Kidney (tissue), 13 donors: ENCODE measurements at regions not wholly inside any gene's neighbourhood (a gene's known extent, or its start where the extent isn't known, plus 50 kb on each side); places are given as distances from the start of the nearest gene placed in this dataset.
A peak's percentile ranks its signal among the peaks of the same experiment; 100 is the strongest.

Experiments
- DNase-seq, 5 donors: peaks; one replicate each; pipeline ENCODE4 v3.0.0-alpha.2; 2013 to 2020
- FAIRE-seq: peaks from 2 replicates; lab custom pipeline; 2012; peaks lifted over from hg19 to GRCh38; lab: Jason Lieb, UNC
- H3K27ac ChIP-seq, 2 donors: one replicate each; pipeline ENCODE4 v1.7.0; 2013; ENCODE audit warnings: low read depth in 2 of 2, low read length in 2 of 2, inconsistent platforms in 1 of 2
- H3K27me3 ChIP-seq: one replicate; pipeline ENCODE4 v1.7.1; 2013; ENCODE audit warnings: low read length, inconsistent platforms; ENCODE audit not compliant: control insufficient read depth, insufficient read depth
- H3K36me3 ChIP-seq, 3 donors: one replicate each; pipeline versions ENCODE4 v1.7.0 to v1.7.1; 2013; ENCODE audit warnings: low read length in 3 of 3, control low read depth in 1 of 3, inconsistent platforms in 1 of 3; ENCODE audit not compliant: insufficient read depth in 3 of 3, control insufficient read depth in 2 of 3
- H3K4me1 ChIP-seq, 3 donors: one replicate each; pipeline versions ENCODE4 v1.7.0 to v1.7.1; 2013; ENCODE audit warnings: low read length in 3 of 3, inconsistent platforms in 1 of 3, low read depth in 1 of 3; ENCODE audit not compliant: control insufficient read depth in 2 of 3, insufficient read depth in 2 of 3
- H3K4me3 ChIP-seq, 3 donors: one replicate each; pipeline versions ENCODE4 v1.7.0 to v1.8.1; 2013; ENCODE audit warnings: low read length in 3 of 3, control low read depth in 1 of 3, inconsistent platforms in 1 of 3
- H3K9ac ChIP-seq, 3 donors: one replicate each; pipeline versions ENCODE4 v1.7.0 to v1.7.1; 2013; ENCODE audit warnings: low read length in 3 of 3, control low read depth in 1 of 3, inconsistent platforms in 1 of 3
- H3K9me3 ChIP-seq, 3 donors: one replicate each; pipeline versions ENCODE4 v1.7.0 to v1.7.1; 2013; ENCODE audit warnings: low read length in 3 of 3, control low read depth in 1 of 3, inconsistent platforms in 1 of 3; ENCODE audit not compliant: control insufficient read depth in 2 of 3, insufficient read depth in 1 of 3
- intact Hi-C: fragments of 100-400 bp; cut with DNase I; formaldehyde crosslinking; loops from one replicate; pipeline ENCODE4 v1.11.1; 2022
- TF ChIP-seq, protein P1 (sequence below): IDR thresholded peaks from 3 replicates; pipeline ENCODE4 v1.5.1; 2012; ENCODE audit warnings: mild to moderate bottlenecking, moderate library complexity, borderline replicate concordance; ENCODE audit not compliant: insufficient read depth; ENCODE audit errors: extremely low read depth
- donor health status: control.
- donor health status: control.
- donor health status: control.
- donor health status: control.
- donor health status: control.
- donor health status: DM: yes; HTN: yes; CAD: no.
- donor health status: Normal renal cell carcinoma (clear cell type).

DNA sequence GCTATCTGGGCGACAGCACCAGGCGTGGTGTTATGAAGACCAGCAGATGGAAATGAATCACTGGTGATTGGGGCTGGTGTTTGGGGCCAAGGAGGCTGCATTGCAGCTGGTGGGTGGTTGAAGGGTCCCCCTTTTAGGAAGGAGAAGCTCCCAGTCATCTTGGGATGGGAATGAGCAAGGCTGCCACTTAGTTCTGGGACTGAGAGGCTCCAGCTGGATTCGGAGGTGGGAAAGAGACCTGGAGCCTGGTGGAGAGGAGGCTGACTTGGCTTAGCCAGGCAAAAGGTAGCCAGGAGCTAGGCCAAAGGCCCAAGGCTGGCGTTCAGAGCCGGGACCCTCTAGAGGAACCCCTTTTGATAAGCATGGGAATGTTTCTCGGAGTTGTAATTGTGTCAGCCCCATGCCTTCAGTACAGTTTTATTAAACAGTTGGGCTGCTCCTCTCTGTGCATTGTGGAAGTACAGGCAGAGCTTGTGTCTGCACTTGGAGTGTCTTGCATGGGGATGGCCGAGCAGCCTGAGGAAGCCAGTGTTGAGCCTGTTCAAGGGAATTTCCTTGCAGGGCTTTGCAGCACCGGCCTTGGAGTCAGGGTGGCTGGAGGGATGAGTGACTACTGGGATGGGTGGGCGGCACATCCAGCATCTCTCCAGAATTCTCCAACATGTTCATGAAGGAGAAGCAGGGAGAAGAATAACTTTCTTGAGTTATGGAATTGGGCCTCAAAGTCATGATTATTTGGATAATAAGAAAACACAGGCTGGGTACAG, 234.9 kb downstream of the BAMBI start:
- peaks cover 0 to 7% (median 3%) of the 10 kb centered on the region in 3 donors for H3K4me1 ChIP-seq
- no peak for DNase-seq
- TF ChIP-seq, protein P1, sequence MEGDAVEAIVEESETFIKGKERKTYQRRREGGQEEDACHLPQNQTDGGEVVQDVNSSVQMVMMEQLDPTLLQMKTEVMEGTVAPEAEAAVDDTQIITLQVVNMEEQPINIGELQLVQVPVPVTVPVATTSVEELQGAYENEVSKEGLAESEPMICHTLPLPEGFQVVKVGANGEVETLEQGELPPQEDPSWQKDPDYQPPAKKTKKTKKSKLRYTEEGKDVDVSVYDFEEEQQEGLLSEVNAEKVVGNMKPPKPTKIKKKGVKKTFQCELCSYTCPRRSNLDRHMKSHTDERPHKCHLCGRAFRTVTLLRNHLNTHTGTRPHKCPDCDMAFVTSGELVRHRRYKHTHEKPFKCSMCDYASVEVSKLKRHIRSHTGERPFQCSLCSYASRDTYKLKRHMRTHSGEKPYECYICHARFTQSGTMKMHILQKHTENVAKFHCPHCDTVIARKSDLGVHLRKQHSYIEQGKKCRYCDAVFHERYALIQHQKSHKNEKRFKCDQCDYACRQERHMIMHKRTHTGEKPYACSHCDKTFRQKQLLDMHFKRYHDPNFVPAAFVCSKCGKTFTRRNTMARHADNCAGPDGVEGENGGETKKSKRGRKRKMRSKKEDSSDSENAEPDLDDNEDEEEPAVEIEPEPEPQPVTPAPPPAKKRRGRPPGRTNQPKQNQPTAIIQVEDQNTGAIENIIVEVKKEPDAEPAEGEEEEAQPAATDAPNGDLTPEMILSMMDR: no peak
- no peak for FAIRE-seq
- intact Hi-C loops: no loop called here
- no peak overlapping the region for H3K4me3 ChIP-seq
- no peaks in the 10 kb centered on the region for H3K27me3 ChIP-seq
- no peak overlapping the region for H3K27ac ChIP-seq
- H3K9me3 ChIP-seq: no peaks in the 10 kb centered on the region
- no peaks in the 10 kb centered on the region for H3K36me3 ChIP-seq
- no peak overlapping the region for H3K9ac ChIP-seq

DNA sequence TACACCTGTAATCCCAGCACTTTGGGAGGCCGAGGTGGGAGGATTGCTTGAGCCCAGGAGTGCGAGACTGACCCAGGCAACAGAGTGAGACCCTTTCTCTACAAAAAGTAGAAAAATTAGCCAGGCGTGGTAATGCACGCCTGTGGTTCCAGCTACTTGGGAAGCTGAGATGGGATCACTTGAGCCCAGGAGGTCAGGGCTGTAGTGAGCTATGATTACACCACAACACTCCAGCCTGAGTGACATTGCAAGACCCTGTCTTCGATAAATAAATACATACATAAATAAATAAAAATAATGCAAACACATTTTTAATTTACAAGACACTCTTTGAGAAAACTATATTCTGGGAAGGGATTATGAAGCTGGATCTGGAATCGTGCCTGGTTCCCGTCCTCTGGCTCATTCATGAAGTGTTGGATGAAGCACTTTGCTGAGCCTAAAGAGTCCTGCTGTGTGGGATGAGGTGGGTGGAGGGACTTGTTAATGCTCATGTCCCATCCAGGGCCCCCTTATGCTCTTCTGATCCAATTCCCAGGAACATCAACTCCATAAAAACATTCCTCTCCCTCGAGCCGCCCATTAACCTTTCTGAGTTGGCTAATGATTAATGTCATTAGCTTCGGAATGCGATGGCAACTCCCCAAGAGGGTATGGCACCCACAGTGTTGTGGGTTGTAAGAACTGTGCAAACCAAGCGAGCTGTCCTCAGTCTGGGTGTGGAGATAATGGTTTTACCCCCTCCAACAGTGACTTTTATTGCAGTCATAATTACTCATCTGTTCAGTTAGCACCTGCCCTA, 236.3 kb downstream of the BAMBI start:
- intact Hi-C loops: no loop called here
- Histone ChIP-seq H3K9ac (no peak overlapping the region), H3K36me3 (no peaks in the 10 kb centered on the region), H3K4me3 (no peak overlapping the region), H3K9me3 (no peaks in the 10 kb centered on the region), H3K4me1 (peaks cover 0 to 7% (median 3%) of the 10 kb centered on the region in 3 donors), H3K27ac (no peak overlapping the region), H3K27me3 (no peaks in the 10 kb centered on the region)
- DNase-seq: peak in 4 of 5 donors; percentile 58 to 88 (median 76)
- FAIRE-seq: no peak
- TF ChIP-seq, protein P1: no peak

DNA sequence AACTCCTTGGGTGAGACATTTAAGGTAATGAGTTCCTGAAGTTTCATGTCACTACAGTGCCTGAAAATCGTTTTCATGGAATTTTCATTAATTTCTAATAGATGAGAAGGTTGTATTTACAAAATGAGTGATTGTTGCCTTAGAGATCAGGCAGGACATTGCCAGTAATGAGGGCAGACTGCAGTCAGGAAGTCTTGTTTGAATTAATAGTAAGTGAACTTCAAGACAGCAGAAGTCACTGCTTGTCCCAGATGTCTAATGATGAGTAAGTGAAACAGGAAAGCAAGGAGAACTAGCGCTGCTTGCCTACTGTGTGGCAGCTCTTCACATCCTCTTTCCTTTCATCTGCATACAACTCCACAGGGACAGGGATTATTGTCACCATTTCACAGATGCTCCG, 237.4 kb downstream of the BAMBI start:
- no peak overlapping the region for H3K27ac ChIP-seq
- no peak overlapping the region for H3K4me3 ChIP-seq
- no peaks in the 10 kb centered on the region for H3K36me3 ChIP-seq
- intact Hi-C loops: no loop called here
- peaks cover 0 to 7% (median 3%) of the 10 kb centered on the region in 3 donors for H3K4me1 ChIP-seq
- H3K27me3 ChIP-seq: no peaks in the 10 kb centered on the region
- DNase-seq: no peak
- H3K9ac ChIP-seq: no peak overlapping the region
- no peaks in the 10 kb centered on the region for H3K9me3 ChIP-seq
- FAIRE-seq: no peak
- TF ChIP-seq, protein P1: no peak
